Activated CD4-positive, alpha-beta T cell treated with anti-CD3 and anti-CD28 coated beads, Interleukin-2, amount 10 ng/mL, durations not matched to agents 7 days and 5 days (primary cell): ENCODE measurements at regions not wholly inside any gene's neighbourhood (a gene's known extent, or its start where the extent isn't known, plus 50 kb on each side); places are given as distances from the start of the nearest gene placed in this dataset.
"Not testable (repeated sequence)": the region's sequence is repeated elsewhere in the genome, so short reads cannot be mapped to it uniquely, and the experiment has no call there.

Experiments used
- CTCF ChIA-PET: fragments of 350-600 bp; sonication (Branson Sonifier 250); formaldehyde crosslinking; loops from one replicate; lab custom pipeline; 2021; ENCODE audit warnings: antibody characterized with exemption; lab: Charles Lee
- POLR2A ChIA-PET: fragments of 350-600 bp; sonication (Branson Sonifier 250); formaldehyde crosslinking; loops from one replicate; lab custom pipeline; 2021; ENCODE audit warnings: antibody characterized with exemption; lab: Charles Lee
- DNase-seq: peaks from one replicate; pipeline ENCODE4 v3.0.0-alpha.2; 2020
- H3K27ac Mint-ChIP-seq: one replicate; pipeline ENCODE4 v1.8.0; 2021; ENCODE audit warnings: mild to moderate bottlenecking, moderate library complexity, mixed read lengths
- H3K27me3 Mint-ChIP-seq: one replicate; pipeline ENCODE4 v1.8.0; 2021; ENCODE audit warnings: mixed read lengths
- H3K36me3 Mint-ChIP-seq: one replicate; pipeline ENCODE4 v1.8.0; 2021; ENCODE audit warnings: low read depth, mixed read lengths
- H3K4me1 Mint-ChIP-seq: one replicate; pipeline ENCODE4 v1.8.0; 2021; ENCODE audit warnings: mixed read lengths
- H3K4me3 Mint-ChIP-seq: one replicate; pipeline ENCODE4 v1.8.0; 2021; ENCODE audit warnings: mild to moderate bottlenecking, moderate library complexity, mixed read lengths
- H3K9me3 Mint-ChIP-seq: one replicate; pipeline ENCODE4 v1.8.0; 2021; ENCODE audit warnings: mixed read lengths

DNA sequence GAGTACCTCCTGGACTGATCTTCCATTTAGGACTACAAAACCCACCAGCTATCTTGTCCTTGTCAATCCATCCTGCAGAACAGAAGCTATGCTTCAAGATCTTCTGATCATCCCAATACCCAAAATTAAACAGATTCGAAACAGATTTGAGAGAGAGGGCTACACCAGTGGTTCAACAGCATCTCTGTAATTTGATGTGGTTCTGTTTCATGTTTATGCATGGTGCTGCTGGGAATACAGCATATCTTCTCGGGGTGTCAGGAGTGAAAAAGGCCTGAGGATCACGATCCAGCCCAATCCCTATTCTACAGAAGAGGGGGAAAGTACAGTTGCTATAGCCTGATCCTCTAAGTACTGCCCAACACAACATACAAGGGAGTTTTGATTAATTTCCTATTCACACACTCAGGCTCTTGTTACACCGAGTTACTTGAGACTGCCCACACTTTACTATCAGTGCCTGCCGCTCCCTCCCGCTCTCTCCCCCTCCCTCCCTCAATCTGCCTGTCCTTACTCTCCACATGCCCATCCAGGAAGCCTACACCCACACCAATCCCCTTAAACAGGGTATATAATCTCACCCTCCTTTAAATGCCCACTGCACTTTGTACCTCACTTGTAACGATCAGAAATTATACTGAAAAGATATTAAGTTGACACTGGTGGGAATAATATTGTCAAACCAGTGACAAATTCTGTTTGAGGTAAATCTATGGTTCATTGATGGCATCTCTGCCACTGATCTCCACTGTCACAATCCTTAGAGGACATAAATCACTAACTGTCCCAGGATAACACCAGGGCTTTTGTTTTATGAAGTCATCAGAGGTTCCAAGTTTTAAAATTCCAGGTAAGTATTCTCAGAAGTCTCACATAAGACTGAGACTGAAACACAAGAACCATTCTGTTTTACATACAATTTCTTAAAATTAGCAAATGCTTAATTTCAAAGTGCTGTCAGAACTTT is 89.3 kb upstream of the PLEKHM1 start:
- ChIA-PET CTCF (interaction anchor here (1.1 kb wide), 1 partner anchor 685 kb away, joined by 3 read pairs; no protein-coding TSS in a partner anchor), POLR2A (no interaction called here)
- H3K9me3 Mint-ChIP-seq, result no peaks in the 10 kb centered on the region
- peaks cover 42% of the 10 kb centered on the region for H3K4me1 Mint-ChIP-seq
- no peak for DNase-seq
- H3K27ac Mint-ChIP-seq, result no peak overlapping the region
- peaks cover 26% of the 10 kb centered on the region for H3K36me3 Mint-ChIP-seq
- H3K4me3 Mint-ChIP-seq, result no peak overlapping the region
- no peaks in the 10 kb centered on the region for H3K27me3 Mint-ChIP-seq

DNA sequence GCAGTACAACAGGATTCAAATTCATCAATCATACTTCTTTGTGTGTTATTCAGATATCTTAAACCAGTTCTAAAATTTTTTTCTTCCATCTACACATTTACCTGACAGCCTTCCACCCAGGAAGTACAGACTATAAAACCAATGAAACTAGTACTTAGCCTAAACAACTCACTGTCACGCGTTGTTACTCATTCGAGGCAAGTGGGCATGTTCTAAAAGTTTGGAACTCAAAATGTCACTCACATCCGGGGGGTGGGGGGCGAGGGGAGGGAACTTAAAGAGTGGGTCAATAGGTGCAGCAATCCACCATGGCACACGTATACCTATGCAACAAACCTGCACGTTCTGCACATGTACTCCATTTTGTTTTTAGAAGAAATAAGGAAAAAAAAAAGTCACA is 90.4 kb upstream of the PLEKHM1 start:
- peaks cover 25% of the 10 kb centered on the region for H3K36me3 Mint-ChIP-seq
- no peak for DNase-seq
- POLR2A ChIA-PET, result no interaction called here
- CTCF ChIA-PET, result no interaction called here
- peaks cover 41% of the 10 kb centered on the region for H3K4me1 Mint-ChIP-seq
- H3K9me3 Mint-ChIP-seq, result no peaks in the 10 kb centered on the region
- H3K27ac Mint-ChIP-seq, result no peak overlapping the region
- H3K4me3 Mint-ChIP-seq, result no peak overlapping the region
- H3K27me3 Mint-ChIP-seq, result no peaks in the 10 kb centered on the region

DNA sequence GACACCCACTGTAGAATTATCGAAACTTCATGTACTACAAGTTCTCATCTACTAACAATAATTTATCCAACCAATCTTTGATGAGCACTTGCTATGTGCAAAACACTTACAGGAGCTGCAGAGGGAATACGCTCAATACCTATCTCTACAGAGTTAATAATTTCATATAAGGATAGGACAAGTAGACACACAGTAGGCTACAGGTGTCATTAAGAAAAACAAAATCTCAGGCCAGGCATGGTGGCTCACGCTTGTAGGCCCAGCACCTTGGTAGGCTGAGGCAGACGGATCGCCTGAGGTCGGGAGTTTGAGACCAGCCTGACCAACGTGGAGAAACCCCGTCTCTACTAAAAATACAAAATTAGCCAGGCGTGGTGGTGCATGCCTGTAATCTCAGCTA is 91.3 kb upstream of the PLEKHM1 start:
- CTCF ChIA-PET, result no interaction called here
- peaks cover 38% of the 10 kb centered on the region for H3K4me1 Mint-ChIP-seq
- H3K27me3 Mint-ChIP-seq, result no peaks in the 10 kb centered on the region
- H3K36me3 Mint-ChIP-seq, result peaks cover 20% of the 10 kb centered on the region
- DNase-seq, result no peak
- peak overlapping the region; percentile 54 for H3K27ac Mint-ChIP-seq
- H3K4me3 Mint-ChIP-seq, result no peak overlapping the region
- no peaks in the 10 kb centered on the region for H3K9me3 Mint-ChIP-seq
- POLR2A ChIA-PET, result no interaction called here

DNA sequence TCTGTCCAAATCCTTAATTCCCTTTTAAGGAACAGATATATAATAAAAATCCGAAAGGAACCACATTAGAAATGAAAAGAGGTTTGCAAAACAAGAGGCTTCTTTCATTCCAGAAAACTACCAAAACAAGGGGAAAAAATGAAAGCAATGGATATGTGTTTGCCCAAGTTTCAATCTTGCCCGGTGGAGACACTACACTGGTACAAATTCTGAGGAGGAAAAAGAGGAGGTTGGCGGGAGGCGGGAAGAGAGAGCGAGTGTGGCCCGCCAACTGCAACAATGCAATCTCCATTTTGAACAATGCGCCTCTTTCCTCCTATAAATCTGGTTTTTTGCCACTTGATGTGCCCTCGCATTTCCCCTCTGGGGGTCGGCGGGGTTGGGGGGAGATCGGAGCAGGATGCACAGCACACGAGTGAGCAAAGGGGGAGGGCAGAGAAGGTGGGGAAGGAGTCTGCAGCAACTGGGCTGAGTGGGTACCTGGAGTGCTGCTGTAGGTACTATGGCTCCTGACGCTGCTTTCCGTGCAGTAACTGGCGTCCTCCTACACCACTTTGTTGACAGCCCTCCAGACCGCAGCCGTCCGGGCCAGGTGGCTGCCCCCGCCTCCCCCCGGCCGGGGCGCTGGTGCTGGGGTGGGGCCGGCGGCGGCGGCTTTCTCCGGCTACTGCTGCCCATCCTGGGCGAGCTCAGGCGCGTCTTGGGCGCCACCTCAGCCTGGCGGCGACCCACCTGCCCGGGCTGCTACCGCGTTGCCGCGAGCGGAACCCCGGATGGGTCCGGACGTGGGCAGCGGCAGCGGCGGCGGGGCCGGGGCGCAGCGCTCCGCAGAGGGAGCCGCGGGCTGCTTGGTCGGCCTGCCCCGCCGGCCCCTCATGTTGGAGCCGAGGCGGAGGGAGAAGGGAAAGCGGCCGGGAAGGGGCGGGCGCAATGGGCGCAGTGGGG is 93.8 kb upstream of the PLEKHM1 start:
- peak overlapping the region; percentile 100 for H3K27ac Mint-ChIP-seq
- POLR2A ChIA-PET, result interaction anchor here (0.6 to 1.0 kb wide), 2 partner anchors 88 to 153 kb away, joined by 3 read pairs; no protein-coding TSS in a partner anchor
- no peaks in the 10 kb centered on the region for H3K9me3 Mint-ChIP-seq
- CTCF ChIA-PET, result no interaction called here
- peak overlapping the region; percentile 97 for H3K4me3 Mint-ChIP-seq
- H3K4me1 Mint-ChIP-seq, result peaks cover 34% of the 10 kb centered on the region
- H3K27me3 Mint-ChIP-seq, result peaks cover 2% of the 10 kb centered on the region
- H3K36me3 Mint-ChIP-seq, result peaks cover 20% of the 10 kb centered on the region
- peak; percentile 75 for DNase-seq

DNA sequence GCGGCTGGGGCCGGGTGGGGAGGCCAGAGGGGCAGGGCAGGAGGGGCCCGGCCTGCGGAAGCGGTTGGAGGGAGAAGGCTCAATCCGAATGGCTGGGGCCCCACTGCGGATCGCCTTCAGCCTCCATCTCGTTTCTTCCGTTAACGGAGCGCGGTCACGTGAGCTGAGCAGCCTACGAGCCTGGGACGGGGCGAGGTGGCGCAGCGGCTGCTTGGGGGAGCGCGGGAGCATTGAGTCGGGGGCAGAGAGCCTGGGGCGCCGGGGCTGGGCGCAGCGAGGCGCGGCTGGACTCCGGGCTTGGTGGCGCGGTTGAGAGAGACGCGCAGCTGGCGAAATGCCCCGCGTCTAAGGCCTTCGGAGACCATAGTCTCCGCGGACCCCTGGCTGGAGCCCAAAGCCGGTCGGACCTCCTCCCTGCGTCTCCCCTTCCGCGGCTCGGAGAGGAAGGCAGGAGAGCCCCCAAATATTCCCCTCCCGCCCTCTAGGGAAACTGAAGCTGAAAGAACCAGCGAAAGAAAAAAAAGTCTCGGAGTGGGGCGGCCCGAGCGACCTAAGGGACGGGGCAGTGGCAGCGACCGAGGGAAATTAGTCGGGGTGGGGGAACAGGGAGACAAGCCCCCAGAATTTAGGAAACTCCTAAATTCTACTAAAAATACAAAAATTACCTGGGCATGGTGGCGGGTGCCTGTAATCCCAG is 94.7 kb upstream of the PLEKHM1 start:
- Mint-ChIP-seq H3K4me3 (peak overlapping the region; percentile 97), H3K36me3 (peaks cover 17% of the 10 kb centered on the region), H3K27ac (peak overlapping the region; percentile 90), H3K4me1 (peaks cover 29% of the 10 kb centered on the region)
- H3K27me3 Mint-ChIP-seq, H3K9me3 Mint-ChIP-seq, CTCF ChIA-PET: not testable (repeated sequence)
- POLR2A ChIA-PET, result interaction anchor here (0.6 to 1.0 kb wide), 2 partner anchors 87 to 154 kb away, joined by 3 read pairs; no protein-coding TSS in a partner anchor
- peak; percentile 90 for DNase-seq

DNA sequence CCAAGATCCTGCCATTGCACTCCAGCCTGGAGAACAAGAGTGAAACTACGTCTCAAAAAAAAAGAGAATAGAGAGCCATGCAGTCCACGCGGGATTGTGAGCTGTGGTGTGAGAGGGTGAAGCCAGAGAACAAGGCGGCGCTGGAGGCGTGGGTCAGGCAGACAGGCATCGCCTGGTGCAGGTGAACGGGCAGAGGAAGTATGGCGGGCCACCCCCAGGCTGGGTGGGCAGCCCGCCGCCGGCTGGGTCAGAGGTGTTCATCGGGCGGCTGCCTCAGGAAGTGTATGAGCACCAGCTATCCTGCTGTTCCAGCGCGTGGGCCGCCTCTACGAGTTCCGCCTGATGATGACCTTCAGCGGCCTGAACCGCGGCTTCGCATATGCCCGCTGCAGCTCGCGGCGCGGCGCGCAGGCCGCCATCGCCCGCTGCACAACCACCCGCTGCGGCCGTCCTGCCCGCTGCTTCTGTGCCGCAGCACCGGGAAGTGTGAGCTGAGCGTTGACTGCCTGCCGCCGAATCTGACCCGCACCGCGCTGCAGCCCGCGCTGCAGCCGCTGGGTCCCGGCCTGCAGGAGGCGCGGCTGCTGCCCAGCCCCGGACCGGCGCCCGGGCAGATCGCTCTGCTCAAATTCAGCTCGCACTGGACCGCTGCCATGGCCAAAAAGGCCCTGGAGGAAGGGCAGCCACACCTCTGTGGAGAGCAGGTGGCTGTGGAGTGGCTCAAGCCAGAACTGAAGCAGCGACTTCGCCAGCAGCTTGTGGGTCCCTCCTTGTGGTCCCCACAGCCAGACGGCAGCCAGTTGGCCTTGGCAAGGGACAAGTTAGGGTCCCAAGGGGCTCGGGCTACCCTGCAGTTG is 95.5 kb upstream of the PLEKHM1 start:
- CTCF ChIA-PET, result not testable (repeated sequence)
- peak; percentile 49 for DNase-seq

DNA sequence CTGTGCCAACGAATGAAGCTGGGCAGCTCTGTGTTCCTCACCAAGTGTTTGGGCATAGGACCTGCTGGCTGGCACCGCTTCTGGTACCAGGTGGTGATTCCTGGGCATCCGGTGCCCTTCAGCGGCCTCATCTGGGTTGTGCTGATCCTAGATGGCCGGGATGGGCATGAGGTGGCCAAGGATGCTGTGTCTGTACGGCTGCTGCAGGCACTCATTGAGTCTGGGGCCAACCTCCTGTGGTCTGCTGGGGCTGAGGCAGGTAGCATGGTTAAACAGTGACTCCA is 96.1 kb upstream of the PLEKHM1 start:
- H3K36me3 Mint-ChIP-seq, H3K27ac Mint-ChIP-seq, H3K27me3 Mint-ChIP-seq, CTCF ChIA-PET, H3K9me3 Mint-ChIP-seq, POLR2A ChIA-PET, DNase-seq: not testable (repeated sequence)
- Mint-ChIP-seq H3K4me1 (peaks cover 22% of the 10 kb centered on the region), H3K4me3 (peak overlapping the region; percentile 34)

More for the DNA sequence above, 95.5 kb upstream of the PLEKHM1 start:
- POLR2A ChIA-PET, H3K9me3 Mint-ChIP-seq, H3K27me3 Mint-ChIP-seq: not testable (repeated sequence)
- Mint-ChIP-seq H3K36me3 (peaks cover 12% of the 10 kb centered on the region), H3K4me1 (peaks cover 25% of the 10 kb centered on the region), H3K27ac (peak overlapping the region; percentile 90), H3K4me3 (peak overlapping the region; percentile 97)

DNA sequence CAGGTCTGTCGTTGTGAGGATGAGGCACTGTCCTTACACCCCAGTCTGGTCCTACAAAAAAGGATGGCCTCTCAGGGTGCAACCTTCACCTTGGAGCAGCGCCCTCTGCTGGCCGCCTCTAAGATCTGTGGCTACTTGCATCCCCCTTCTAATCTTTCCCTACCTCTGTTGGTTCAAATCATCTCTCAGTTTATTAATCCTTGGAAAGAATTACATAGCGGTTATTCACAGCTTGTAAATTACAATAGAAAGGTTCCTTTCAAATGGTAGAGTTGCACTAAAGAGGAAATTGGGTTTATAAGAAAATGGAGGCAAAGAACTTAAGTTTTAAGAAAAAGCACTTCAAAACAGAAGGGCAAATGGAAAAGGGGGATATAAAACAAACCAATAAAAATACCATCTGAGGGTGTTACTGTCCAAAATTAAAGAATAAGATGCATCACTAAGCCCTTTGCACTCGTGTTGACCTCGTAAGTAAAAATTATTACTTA is 102.0 kb upstream of the PLEKHM1 start:
- POLR2A ChIA-PET, H3K9me3 Mint-ChIP-seq, CTCF ChIA-PET, H3K36me3 Mint-ChIP-seq, H3K4me3 Mint-ChIP-seq, H3K4me1 Mint-ChIP-seq, H3K27ac Mint-ChIP-seq: not testable (repeated sequence)
- peaks cover 23% of the 10 kb centered on the region for H3K27me3 Mint-ChIP-seq
- peak; percentile 73 for DNase-seq

DNA sequence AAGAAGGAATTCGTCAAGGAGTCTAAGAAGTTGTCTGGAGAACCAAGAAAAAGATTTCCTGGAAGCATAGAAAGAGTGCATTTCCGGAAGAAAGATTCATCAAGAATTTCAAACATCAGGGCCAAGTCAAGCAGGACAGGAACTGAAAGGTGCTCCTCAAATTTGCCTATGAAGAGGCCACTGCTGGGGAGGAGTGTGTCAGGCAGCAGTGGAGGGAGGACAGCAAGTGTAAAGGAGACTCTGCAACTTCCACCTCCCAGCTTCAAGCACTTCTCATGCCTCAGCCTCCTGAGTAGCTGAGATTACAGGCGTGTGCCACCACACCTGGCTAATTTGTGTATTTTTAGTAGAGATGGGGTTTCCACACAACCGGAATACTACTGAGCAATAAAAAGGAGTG is 105.8 kb upstream of the PLEKHM1 start:
- H3K27me3 Mint-ChIP-seq, result peaks cover 24% of the 10 kb centered on the region
- H3K4me1 Mint-ChIP-seq, CTCF ChIA-PET, POLR2A ChIA-PET, H3K36me3 Mint-ChIP-seq, H3K27ac Mint-ChIP-seq, H3K9me3 Mint-ChIP-seq, H3K4me3 Mint-ChIP-seq, DNase-seq: not testable (repeated sequence)

DNA sequence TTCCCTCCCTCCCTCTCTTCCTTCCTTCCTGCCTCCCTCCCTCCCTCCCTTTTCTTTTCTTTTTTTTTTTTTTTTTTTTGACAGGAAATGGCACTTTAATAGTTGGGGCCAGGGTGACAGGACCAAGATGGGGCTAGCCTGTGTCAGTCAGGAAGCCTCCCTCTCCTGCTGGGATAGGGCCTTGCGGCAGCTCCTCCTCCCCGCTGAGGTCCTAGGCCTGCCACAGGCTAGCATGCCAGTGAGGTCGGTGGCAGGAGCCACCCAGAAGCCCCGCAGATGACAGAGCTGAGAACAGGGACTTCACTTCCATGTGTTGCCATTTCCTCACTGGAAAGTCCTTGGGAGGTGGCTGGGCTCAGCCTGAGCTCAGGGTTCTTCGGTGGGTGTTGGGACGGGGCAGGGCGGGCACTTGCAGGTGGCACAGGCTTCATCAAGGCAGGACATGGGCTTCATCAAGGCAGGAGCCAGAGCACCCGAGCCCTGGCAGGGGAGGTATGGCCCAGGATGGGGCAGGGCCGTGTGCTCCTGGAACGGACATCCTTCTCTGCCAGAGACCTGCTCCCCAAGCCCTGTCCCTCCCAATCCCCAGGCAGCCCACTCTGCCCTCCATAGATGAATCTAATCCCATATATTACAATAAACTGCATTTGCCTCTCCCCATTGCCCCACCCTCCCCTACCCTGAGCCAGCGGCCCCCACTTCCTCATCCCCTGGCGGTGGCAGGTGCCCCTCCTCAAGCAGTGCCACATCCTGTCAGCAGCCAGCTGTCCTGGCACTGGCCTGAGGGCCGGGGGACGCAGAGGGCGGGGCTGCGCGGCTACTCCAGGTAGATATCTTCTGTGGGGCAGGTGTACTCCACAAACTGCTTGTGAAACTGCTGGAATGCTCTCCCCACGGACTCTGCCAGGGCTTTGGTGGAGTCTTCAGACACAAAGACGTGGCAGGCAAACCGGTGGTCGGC is 109.8 kb upstream of the PLEKHM1 start:
- peaks cover 11% of the 10 kb centered on the region for H3K27me3 Mint-ChIP-seq

DNA sequence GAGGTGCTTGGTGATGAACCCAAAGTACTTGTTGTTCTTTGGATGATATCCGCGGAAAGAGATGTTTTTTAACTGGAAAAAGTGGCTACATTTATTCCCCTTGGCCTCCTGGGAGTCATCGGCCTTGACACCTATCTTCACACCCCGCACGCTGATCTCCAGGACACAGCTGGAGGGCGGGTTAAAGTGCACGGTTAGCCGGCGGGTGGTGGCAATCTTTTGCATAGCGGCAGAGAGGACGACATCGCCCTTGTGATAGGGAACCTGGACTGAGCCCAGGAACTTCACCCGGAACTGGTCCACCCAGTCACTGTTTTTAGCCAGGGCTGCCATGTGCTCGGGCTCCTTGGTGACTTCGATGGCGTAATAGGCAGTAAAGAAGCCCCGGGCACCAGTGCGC is 110.5 kb upstream of the PLEKHM1 start:
- DNase-seq, CTCF ChIA-PET, H3K27ac Mint-ChIP-seq, H3K4me3 Mint-ChIP-seq, H3K4me1 Mint-ChIP-seq, POLR2A ChIA-PET, H3K9me3 Mint-ChIP-seq, H3K27me3 Mint-ChIP-seq, H3K36me3 Mint-ChIP-seq: not testable (repeated sequence)

More for the DNA sequence above, 109.8 kb upstream of the PLEKHM1 start:
- H3K27ac Mint-ChIP-seq, POLR2A ChIA-PET, CTCF ChIA-PET, H3K4me1 Mint-ChIP-seq, DNase-seq, H3K4me3 Mint-ChIP-seq, H3K9me3 Mint-ChIP-seq, H3K36me3 Mint-ChIP-seq: not testable (repeated sequence)
